Activated CD4-positive, alpha-beta T cell treated with anti-CD3 and anti-CD28 coated beads, Interleukin-2, amount 10 ng/mL, durations not matched to agents 7 days and 5 days (primary cell): ENCODE measurements at regions not wholly inside any gene's neighbourhood (a gene's known extent, or its start where the extent isn't known, plus 50 kb on each side); places are given as distances from the start of the nearest gene placed in this dataset.
"Not testable (repeated sequence)": the region's sequence is repeated elsewhere in the genome, so short reads cannot be mapped to it uniquely, and the experiment has no call there.

Experiments used
- CTCF ChIA-PET: fragments of 350-600 bp; sonication (Branson Sonifier 250); formaldehyde crosslinking; loops from one replicate; lab custom pipeline; 2021; ENCODE audit warnings: antibody characterized with exemption; lab: Charles Lee
- POLR2A ChIA-PET: fragments of 350-600 bp; sonication (Branson Sonifier 250); formaldehyde crosslinking; loops from one replicate; lab custom pipeline; 2021; ENCODE audit warnings: antibody characterized with exemption; lab: Charles Lee
- DNase-seq: peaks from one replicate; pipeline ENCODE4 v3.0.0-alpha.2; 2020
- H3K27ac Mint-ChIP-seq: one replicate; pipeline ENCODE4 v1.8.0; 2021; ENCODE audit warnings: mild to moderate bottlenecking, moderate library complexity, mixed read lengths
- H3K27me3 Mint-ChIP-seq: one replicate; pipeline ENCODE4 v1.8.0; 2021; ENCODE audit warnings: mixed read lengths
- H3K36me3 Mint-ChIP-seq: one replicate; pipeline ENCODE4 v1.8.0; 2021; ENCODE audit warnings: low read depth, mixed read lengths
- H3K4me1 Mint-ChIP-seq: one replicate; pipeline ENCODE4 v1.8.0; 2021; ENCODE audit warnings: mixed read lengths
- H3K4me3 Mint-ChIP-seq: one replicate; pipeline ENCODE4 v1.8.0; 2021; ENCODE audit warnings: mild to moderate bottlenecking, moderate library complexity, mixed read lengths
- H3K9me3 Mint-ChIP-seq: one replicate; pipeline ENCODE4 v1.8.0; 2021; ENCODE audit warnings: mixed read lengths

GRCh38 chr4:104283303-104283702, 211.4 kb downstream of the CXXC4 start:
- no peaks in the 10 kb centered on the region for H3K4me1 Mint-ChIP-seq
- no peak overlapping the region for H3K27ac Mint-ChIP-seq
- peaks cover 4% of the 10 kb centered on the region for H3K9me3 Mint-ChIP-seq
- no peak overlapping the region for H3K4me3 Mint-ChIP-seq
- ChIA-PET CTCF (no interaction called here), POLR2A (no interaction called here)
- no peak for DNase-seq
- no peaks in the 10 kb centered on the region for H3K36me3 Mint-ChIP-seq
- H3K27me3 Mint-ChIP-seq: no peaks in the 10 kb centered on the region

DNA sequence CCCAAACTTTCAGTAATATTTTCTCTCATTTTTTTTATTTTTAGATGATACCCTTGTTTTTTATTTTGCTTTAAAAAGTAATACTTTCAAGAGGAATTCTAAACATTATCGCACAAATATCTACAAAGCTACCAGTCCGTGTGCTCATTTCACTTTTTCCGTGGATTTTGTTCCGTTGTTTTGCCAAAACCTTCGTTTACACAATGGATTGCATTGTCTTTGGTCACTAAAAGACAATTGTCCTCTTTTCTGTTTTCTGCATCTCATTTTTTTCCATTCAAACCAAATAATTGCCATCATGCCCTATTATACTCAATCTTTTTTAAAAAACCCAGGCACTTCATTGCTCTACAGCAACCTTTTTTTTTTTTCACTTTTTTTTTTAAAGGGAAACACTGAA, 214.9 kb downstream of the CXXC4 start:
- CTCF ChIA-PET: no interaction called here
- no peaks in the 10 kb centered on the region for H3K27me3 Mint-ChIP-seq

GRCh38 chr4:104272966-104273365, 221.7 kb downstream of the CXXC4 start:
- H3K27me3 Mint-ChIP-seq: no peaks in the 10 kb centered on the region
- no peak overlapping the region for H3K4me3 Mint-ChIP-seq
- POLR2A ChIA-PET: no interaction called here
- H3K4me1 Mint-ChIP-seq: no peaks in the 10 kb centered on the region
- no peaks in the 10 kb centered on the region for H3K36me3 Mint-ChIP-seq
- DNase-seq: no peak
- peaks cover 9% of the 10 kb centered on the region for H3K9me3 Mint-ChIP-seq
- CTCF ChIA-PET: no interaction called here
- H3K27ac Mint-ChIP-seq: no peak overlapping the region

More for the DNA sequence above, 214.9 kb downstream of the CXXC4 start:
- H3K4me3 Mint-ChIP-seq: no peak overlapping the region
- POLR2A ChIA-PET: no interaction called here
- peaks cover 2% of the 10 kb centered on the region for H3K9me3 Mint-ChIP-seq
- no peaks in the 10 kb centered on the region for H3K36me3 Mint-ChIP-seq
- no peak overlapping the region for H3K27ac Mint-ChIP-seq
- H3K4me1 Mint-ChIP-seq: no peaks in the 10 kb centered on the region
- no peak for DNase-seq

- H3K36me3 Mint-ChIP-seq, H3K4me3 Mint-ChIP-seq, DNase-seq, H3K4me1 Mint-ChIP-seq, POLR2A ChIA-PET, H3K27ac Mint-ChIP-seq, H3K27me3 Mint-ChIP-seq, CTCF ChIA-PET: not testable (repeated sequence)
- H3K9me3 Mint-ChIP-seq: peaks cover 11% of the 10 kb centered on the region
Observed at GRCh38 chr4:104269603-104270002, 225.1 kb downstream of the CXXC4 start.

GRCh38 chr4:104263100-104263499, 231.6 kb downstream of the CXXC4 start:
- no peak overlapping the region for H3K4me3 Mint-ChIP-seq
- H3K27ac Mint-ChIP-seq: no peak overlapping the region
- no peak for DNase-seq
- CTCF ChIA-PET: no interaction called here
- no peaks in the 10 kb centered on the region for H3K27me3 Mint-ChIP-seq
- no peaks in the 10 kb centered on the region for H3K36me3 Mint-ChIP-seq
- POLR2A ChIA-PET: no interaction called here
- no peaks in the 10 kb centered on the region for H3K4me1 Mint-ChIP-seq
- peaks cover 8% of the 10 kb centered on the region for H3K9me3 Mint-ChIP-seq

- CTCF ChIA-PET: no interaction called here
- POLR2A ChIA-PET: no interaction called here
- Mint-ChIP-seq H3K27me3 (no peaks in the 10 kb centered on the region), H3K9me3 (peaks cover 7% of the 10 kb centered on the region), H3K27ac (no peak overlapping the region), H3K4me1 (no peaks in the 10 kb centered on the region), H3K4me3 (no peak overlapping the region), H3K36me3 (no peaks in the 10 kb centered on the region)
- DNase-seq: no peak
Observed at GRCh38 chr4:104262678-104263077, 232.0 kb downstream of the CXXC4 start.

GRCh38 chr4:104248726-104249125, 246.0 kb downstream of the CXXC4 start:
- Mint-ChIP-seq H3K4me3 (no peak overlapping the region), H3K27ac (no peak overlapping the region), H3K27me3 (no peaks in the 10 kb centered on the region)

GRCh38 chr4:104235967-104236366, 258.7 kb downstream of the CXXC4 start:
- H3K36me3 Mint-ChIP-seq: no peaks in the 10 kb centered on the region
- no peak for DNase-seq
- ChIA-PET CTCF (no interaction called here), POLR2A (no interaction called here)
- peaks cover 5% of the 10 kb centered on the region for H3K9me3 Mint-ChIP-seq
- no peaks in the 10 kb centered on the region for H3K27me3 Mint-ChIP-seq
- H3K4me1 Mint-ChIP-seq: no peaks in the 10 kb centered on the region
- H3K27ac Mint-ChIP-seq: no peak overlapping the region
- no peak overlapping the region for H3K4me3 Mint-ChIP-seq

More at GRCh38 chr4:104248726-104249125, 246.0 kb downstream of the CXXC4 start:
- ChIA-PET CTCF (no interaction called here), POLR2A (no interaction called here)
- no peaks in the 10 kb centered on the region for H3K4me1 Mint-ChIP-seq
- H3K36me3 Mint-ChIP-seq: no peaks in the 10 kb centered on the region
- H3K9me3 Mint-ChIP-seq: peaks cover 18% of the 10 kb centered on the region
- no peak for DNase-seq

- ChIA-PET CTCF (no interaction called here), POLR2A (no interaction called here)
- Mint-ChIP-seq H3K36me3 (no peaks in the 10 kb centered on the region), H3K27ac (no peak overlapping the region), H3K4me3 (no peak overlapping the region), H3K4me1 (no peaks in the 10 kb centered on the region), H3K27me3 (no peaks in the 10 kb centered on the region), H3K9me3 (peaks cover 12% of the 10 kb centered on the region)
- DNase-seq: no peak
Observed at GRCh38 chr4:104217526-104217925, 277.2 kb downstream of the CXXC4 start.

GRCh38 chr4:104211657-104212056, 283.0 kb downstream of the CXXC4 start:
- peaks cover 8% of the 10 kb centered on the region for H3K9me3 Mint-ChIP-seq
- no peaks in the 10 kb centered on the region for H3K4me1 Mint-ChIP-seq
- no peak for DNase-seq
- H3K4me3 Mint-ChIP-seq: no peak overlapping the region
- H3K36me3 Mint-ChIP-seq: no peaks in the 10 kb centered on the region
- ChIA-PET CTCF (no interaction called here), POLR2A (no interaction called here)
- H3K27ac Mint-ChIP-seq: no peak overlapping the region
- no peaks in the 10 kb centered on the region for H3K27me3 Mint-ChIP-seq

DNA sequence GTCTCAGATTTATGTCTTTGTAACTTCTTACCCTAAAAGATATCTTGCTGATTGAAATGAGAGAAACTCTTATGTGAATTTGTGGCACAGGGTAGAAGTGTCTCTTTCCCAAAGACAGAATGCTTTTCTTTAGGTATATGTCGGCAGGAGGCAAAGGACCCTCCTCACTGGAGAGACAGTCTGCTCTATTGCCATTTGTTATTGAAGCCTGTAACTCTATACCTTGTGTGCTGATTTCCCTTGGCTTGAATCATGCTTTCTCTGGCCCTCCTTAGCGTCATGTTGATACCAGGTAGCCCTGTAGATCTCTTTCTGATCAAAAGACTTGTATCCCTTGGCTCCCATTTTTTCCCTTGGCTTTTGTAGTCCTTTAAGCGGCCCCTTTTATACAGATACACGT, 284.3 kb downstream of the CXXC4 start:
- Mint-ChIP-seq H3K27me3 (no peaks in the 10 kb centered on the region), H3K4me3 (no peak overlapping the region), H3K9me3 (peaks cover 8% of the 10 kb centered on the region), H3K27ac (no peak overlapping the region), H3K4me1 (no peaks in the 10 kb centered on the region), H3K36me3 (no peaks in the 10 kb centered on the region)
- POLR2A ChIA-PET: no interaction called here
- DNase-seq: no peak
- CTCF ChIA-PET: no interaction called here

DNA sequence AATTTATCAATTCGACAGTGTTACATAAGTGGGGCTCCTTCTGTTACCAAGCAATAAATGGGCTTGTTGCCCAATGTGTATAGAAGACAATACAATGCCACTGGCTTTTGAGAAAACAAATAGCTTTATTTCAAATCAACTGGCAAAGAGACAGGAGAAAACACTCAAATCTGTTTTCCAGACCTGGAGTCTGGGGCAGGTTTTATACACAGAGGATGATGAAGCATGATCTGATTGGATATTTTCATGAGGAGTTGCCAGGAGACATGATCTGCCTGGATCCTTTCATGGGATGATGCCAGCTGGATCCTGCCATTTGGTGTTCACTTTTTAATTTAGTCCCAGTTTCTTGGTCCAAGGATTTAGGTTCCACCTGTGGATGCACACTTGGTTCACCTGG, 287.9 kb downstream of the CXXC4 start:
- ChIA-PET POLR2A (no interaction called here), CTCF (no interaction called here)
- Mint-ChIP-seq H3K4me3 (no peak overlapping the region), H3K27ac (no peak overlapping the region), H3K36me3 (no peaks in the 10 kb centered on the region), H3K4me1 (no peaks in the 10 kb centered on the region), H3K27me3 (no peaks in the 10 kb centered on the region), H3K9me3 (peaks cover 9% of the 10 kb centered on the region)
- DNase-seq: no peak

DNA sequence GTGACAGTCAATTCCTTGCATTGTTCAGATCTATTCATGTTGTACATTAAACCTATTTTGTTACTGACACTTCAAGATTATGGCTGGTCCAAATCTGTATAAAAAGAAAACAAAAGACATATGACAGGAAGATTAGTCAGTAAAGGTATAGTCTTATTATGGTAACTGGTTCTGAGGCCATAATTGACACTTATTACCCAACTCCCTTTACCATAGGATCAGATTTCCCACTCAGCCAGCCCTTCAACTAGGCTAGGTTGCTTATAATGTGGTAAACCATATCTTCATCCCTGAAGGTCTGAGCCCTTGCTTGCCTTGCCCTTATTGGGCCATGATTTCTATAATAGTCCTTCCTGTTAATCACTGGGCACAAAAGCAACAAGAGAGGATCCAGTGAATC, 289.6 kb downstream of the CXXC4 start:
- no peak overlapping the region for H3K4me3 Mint-ChIP-seq
- H3K27me3 Mint-ChIP-seq: no peaks in the 10 kb centered on the region
- CTCF ChIA-PET: no interaction called here
- H3K9me3 Mint-ChIP-seq: peaks cover 8% of the 10 kb centered on the region
- no peaks in the 10 kb centered on the region for H3K4me1 Mint-ChIP-seq
- POLR2A ChIA-PET: no interaction called here
- H3K36me3 Mint-ChIP-seq: no peaks in the 10 kb centered on the region
- H3K27ac Mint-ChIP-seq: no peak overlapping the region
- no peak for DNase-seq

DNA sequence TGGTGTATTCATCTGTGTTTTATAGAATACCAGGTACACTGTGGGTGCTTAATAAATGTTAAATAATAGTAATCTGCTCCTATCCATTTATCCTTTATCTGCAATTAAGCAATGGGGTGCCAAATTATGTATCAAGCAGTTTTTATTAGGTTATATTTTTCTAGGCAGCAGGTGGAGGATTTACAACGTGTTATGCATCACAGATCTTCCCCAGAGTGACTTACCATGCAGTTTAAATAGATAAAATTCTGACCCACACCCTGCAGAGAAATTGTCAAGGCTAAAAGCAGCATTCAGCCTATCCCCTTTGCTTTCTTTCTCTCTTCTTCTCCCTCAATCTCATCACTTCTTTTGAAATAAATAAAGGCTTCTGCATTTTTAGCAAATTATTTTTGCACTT, 306.4 kb downstream of the CXXC4 start:
- ChIA-PET CTCF (no interaction called here), POLR2A (no interaction called here)
- Mint-ChIP-seq H3K27ac (no peak overlapping the region), H3K36me3 (no peaks in the 10 kb centered on the region), H3K4me1 (no peaks in the 10 kb centered on the region), H3K27me3 (no peaks in the 10 kb centered on the region), H3K4me3 (no peak overlapping the region), H3K9me3 (peaks cover 3% of the 10 kb centered on the region)
- no peak for DNase-seq
